Hematopoietic multipotent progenitor cell treated with erythropoietin and hydrocortisone succinate and interleukin-3 and kit ligand, for 6 days (in vitro differentiated cells): ENCODE measurements at regions not wholly inside any gene's neighbourhood (a gene's known extent, or its start where the extent isn't known, plus 50 kb on each side); places are given as distances from the start of the nearest gene placed in this dataset.
"Not testable (repeated sequence)": the region's sequence is repeated elsewhere in the genome, so short reads cannot be mapped to it uniquely, and the experiment has no call there.

Source experiments
- DNase-seq: peaks from one replicate; pipeline ENCODE4 v3.0.0-alpha.2; 2015

DNA sequence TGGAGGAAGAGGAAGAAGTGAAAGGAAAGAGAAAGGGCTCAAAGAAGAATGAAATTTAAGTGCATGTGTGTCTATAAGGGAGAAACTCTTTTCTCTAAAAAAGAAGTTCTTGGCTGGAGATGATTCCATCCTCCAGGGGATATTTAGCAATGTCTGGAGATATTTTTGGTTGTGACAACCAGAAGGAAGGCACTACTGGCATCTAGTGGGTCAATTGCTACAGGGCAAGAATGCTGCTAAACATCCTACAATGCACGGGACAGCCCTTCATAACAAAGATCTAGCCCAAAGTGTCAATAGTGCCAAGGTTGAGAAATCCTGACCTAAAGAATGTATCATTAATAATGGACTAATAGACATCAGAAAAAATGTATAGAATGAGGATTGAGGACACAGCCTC lies 57.4 kb upstream of the ST3GAL6 start:
- DNase-seq, result no peak

DNA sequence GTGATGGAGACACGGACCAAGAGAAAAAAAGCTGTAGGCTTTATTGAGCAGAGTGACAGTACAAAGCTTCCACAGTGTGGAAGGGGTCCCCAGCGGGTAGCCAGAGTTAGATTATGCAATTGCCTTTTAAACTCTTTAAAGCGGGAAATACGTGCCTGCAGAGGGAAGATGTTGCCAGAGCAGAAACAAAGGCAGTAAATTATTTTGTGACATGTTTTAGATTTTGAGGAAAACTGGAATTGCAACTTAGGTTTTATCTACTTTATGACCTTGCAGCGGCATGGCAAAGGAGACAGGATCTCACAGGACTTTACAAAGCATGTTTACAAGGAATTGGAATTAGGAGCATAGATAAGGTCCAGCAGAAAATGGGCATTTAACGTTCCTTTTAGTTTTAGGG lies 54.5 kb upstream of the ST3GAL6 start:
- not testable (repeated sequence) for DNase-seq

DNA sequence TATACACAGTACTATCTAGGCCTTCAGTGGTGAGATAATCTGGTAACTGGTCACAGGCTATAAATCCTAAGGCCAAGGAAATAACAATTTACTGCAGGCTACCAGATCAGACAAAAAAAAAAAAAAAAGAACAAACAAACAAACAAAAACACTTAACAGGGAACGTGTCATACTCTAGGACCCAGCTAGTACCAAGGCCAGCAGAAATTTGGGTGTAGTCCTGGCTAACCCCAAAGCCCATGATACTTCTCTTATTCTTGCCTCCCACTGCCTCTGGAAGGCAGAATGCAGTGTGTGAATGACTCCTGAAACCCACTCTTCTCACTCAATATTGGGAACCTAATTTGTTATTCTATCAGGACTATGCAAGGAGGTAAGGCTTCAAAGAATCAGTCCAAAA lies 53.7 kb upstream of the ST3GAL6 start:
- no peak for DNase-seq

DNA sequence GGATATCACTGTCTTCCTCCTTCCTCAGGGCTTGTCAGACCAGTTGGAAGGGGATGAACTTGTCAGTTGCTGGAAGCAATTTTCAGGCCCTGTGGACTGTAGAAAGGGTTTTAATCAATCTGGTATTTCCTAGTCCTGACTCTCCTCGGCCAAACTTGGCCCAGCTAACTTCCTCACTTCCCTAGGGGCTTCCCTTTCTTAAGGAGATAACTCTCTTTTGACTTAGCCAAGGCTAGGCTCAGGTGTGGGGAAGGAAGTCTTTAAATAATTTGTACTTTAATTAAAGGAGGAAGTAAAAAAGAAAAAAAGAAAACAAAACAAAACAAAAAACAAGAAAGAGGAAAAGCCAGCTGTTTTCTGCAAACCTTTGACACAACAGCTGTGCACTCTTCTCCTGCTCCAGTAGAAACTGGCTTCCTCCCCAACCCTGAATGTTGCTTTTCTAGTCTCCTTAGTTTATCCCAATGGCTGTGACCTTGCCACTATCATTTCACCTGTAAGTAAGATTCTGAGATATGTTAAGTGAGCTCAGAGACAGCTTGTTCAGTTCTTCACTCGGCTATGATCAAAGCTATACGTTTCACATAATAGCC lies 53.0 kb upstream of the ST3GAL6 start:
- DNase-seq, result no peak

DNA sequence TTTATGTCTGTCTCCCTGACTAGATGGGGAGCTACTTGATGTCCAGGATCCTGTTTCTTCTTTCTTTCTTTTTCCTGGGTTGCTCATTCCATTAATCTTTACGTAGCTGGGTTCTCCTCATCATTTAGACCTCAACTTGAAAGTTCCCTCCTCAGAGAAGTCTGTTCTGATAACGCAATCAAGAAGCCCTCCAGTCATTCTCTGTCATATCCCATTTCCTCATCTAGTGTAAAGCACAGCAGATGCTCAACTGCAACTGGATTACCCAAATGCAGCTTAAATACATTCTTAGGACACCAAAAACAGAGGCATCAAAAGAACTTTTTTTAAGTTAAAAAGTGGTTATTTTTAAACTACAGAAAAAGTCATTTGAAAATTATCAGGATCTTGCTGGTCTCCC lies 51.7 kb upstream of the ST3GAL6 start:
- DNase-seq, result no peak

DNA sequence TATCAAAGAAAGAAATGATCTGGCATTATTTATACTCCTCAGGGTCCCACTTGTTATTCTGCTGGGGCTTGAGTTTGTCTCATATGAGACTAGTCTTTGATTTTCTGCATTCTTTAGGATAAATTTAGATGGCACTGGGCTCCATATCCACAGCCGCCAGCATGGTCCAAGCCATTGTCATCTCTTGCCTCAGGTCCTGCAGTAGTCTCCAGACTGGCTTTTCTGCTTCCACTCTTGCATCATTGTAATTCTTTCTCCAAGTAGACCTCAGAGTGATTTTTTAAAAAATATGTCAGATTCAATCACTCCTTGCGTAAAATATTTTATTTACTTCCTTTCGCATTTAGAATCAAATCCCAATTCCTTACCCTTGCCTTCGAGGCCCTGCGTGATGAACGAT lies 50.4 kb upstream of the ST3GAL6 start:
- DNase-seq, result no peak

DNA sequence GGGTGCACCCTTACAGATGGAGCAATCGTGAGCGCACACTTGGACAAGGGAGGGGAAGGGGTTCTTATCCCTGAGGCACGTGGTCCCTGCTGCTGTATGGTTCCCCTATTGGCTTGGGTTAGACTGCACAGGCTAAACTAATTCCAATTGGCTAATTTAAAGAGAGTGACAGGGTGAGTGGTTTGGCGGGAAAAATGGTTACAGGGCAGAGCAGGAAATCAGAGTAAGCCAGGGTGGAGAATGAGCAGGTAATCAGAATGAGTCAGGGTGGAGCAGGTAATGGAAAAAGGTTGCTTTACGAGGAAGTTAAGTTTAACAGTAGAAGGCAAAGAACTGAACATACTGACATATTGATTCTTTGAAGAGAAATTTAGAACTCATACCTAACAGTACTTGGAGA lies 49.8 kb upstream of the ST3GAL6 start:
- not testable (repeated sequence) for DNase-seq
